ENCODE measurements at regions not wholly inside any gene's neighbourhood (a gene's known extent, or its start where the extent isn't known, plus 50 kb on each side); places are given as distances from the start of the nearest gene placed in this dataset.

- ChIA-PET CTCF (no interaction called here), POLR2A (no interaction called here)
- no peak for ATAC-seq
- H3K4me3 Mint-ChIP-seq = no peak overlapping the region
- intact Hi-C loops (cut with micrococcal nuclease) = no loop called here
- peaks cover 0 to 4% (median 0%) of the 10 kb centered on the region in 5 donors for H3K36me3 Mint-ChIP-seq
- Histone ChIP-seq H3K4me1 (ENCODE audit: control insufficient read depth in 2 of 2, insufficient read depth in 2 of 2, low read length in 2 of 2) (no peaks in the 10 kb centered on the region), H3K9me3 (ENCODE audit: control insufficient read depth in 2 of 3, low read length in 3 of 3) (no peaks in the 10 kb centered on the region), H3K27ac (ENCODE audit: low read depth, low read length) (no peak overlapping the region), H3K27me3 (ENCODE audit: control insufficient read depth in 2 of 2, insufficient read depth in 2 of 2, low read length in 2 of 2) (no peaks in the 10 kb centered on the region), H3K4me3 (ENCODE audit: low read length) (no peak overlapping the region), H3K36me3 (ENCODE audit: control insufficient read depth in 2 of 3, insufficient read depth in 3 of 3, low read length in 3 of 3) (no peaks in the 10 kb centered on the region)
- H3K27me3 Mint-ChIP-seq = no peaks in the 10 kb centered on the region
- peaks cover 2 to 29% (median 11%) of the 10 kb centered on the region in 11 donors for H3K9me3 Mint-ChIP-seq
- no peaks in the 10 kb centered on the region for H3K4me1 Mint-ChIP-seq
- no peak for DNase-seq
- H3K27ac Mint-ChIP-seq = no peak overlapping the region
These were observed 386.4 kb upstream of the STXBP6 start for GRCh38 chr14:25436288-25436875.

GRCh38 chr14:25431211-25432076, 381.5 kb upstream of the STXBP6 start:
- H3K36me3 ChIP-seq (ENCODE audit: control insufficient read depth in 2 of 3, insufficient read depth in 3 of 3, low read length in 3 of 3) = no peaks in the 10 kb centered on the region
- no peaks in the 10 kb centered on the region for H3K9me3 ChIP-seq (ENCODE audit: control insufficient read depth in 2 of 3, low read length in 3 of 3)
- no peak overlapping the region for H3K4me3 Mint-ChIP-seq
- DNase-seq = no peak
- ChIA-PET POLR2A (no interaction called here), CTCF (no interaction called here)
- H3K27ac Mint-ChIP-seq = no peak overlapping the region
- peaks cover 0 to 38% (median 9%) of the 10 kb centered on the region in 11 donors for H3K9me3 Mint-ChIP-seq
- intact Hi-C loops (cut with micrococcal nuclease) = no loop called here
- H3K4me1 ChIP-seq (ENCODE audit: control insufficient read depth in 2 of 2, insufficient read depth in 2 of 2, low read length in 2 of 2) = no peaks in the 10 kb centered on the region
- H3K27me3 Mint-ChIP-seq = no peaks in the 10 kb centered on the region
- H3K4me1 Mint-ChIP-seq = no peaks in the 10 kb centered on the region
- H3K4me3 ChIP-seq (ENCODE audit: low read length) = no peak overlapping the region
- no peak overlapping the region for H3K27ac ChIP-seq (ENCODE audit: low read depth, low read length)
- no peaks in the 10 kb centered on the region for H3K27me3 ChIP-seq (ENCODE audit: control insufficient read depth in 2 of 2, insufficient read depth in 2 of 2, low read length in 2 of 2)
- no peak for ATAC-seq
- peaks cover 0 to 4% (median 0%) of the 10 kb centered on the region in 5 donors for H3K36me3 Mint-ChIP-seq

DNA sequence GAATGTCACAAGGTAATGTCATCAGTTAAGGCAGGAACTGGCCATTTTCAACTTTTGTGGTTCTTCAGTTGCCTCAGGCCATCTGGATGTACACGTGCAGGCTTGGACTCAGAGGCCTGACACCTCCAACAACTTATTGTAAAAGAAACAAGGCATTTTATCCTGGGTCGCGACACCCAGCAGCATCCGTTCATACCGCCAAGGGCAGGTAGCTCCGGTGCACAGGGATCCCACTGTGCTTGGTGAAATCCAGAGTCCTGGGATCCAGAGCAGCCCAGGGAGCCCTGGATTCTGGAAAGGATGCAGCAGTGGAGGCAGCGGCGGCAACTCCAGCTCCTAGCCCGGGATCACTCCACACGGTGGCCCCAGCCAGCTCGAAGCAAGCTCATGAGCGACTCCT, 380.9 kb upstream of the STXBP6 start:
- H3K4me3 Mint-ChIP-seq = no peak overlapping the region
- H3K36me3 ChIP-seq (ENCODE audit: control insufficient read depth in 2 of 3, insufficient read depth in 3 of 3, low read length in 3 of 3) = no peaks in the 10 kb centered on the region
- peaks cover 0 to 4% (median 0%) of the 10 kb centered on the region in 5 donors for H3K36me3 Mint-ChIP-seq
- no peak overlapping the region for H3K4me3 ChIP-seq (ENCODE audit: low read length)
- H3K27me3 Mint-ChIP-seq = no peaks in the 10 kb centered on the region
- ChIA-PET POLR2A (no interaction called here), CTCF (no interaction called here)
- DNase-seq (no peak), ATAC-seq (no peak)
- H3K27me3 ChIP-seq (ENCODE audit: control insufficient read depth in 2 of 2, insufficient read depth in 2 of 2, low read length in 2 of 2) = no peaks in the 10 kb centered on the region
- intact Hi-C loops (cut with micrococcal nuclease) = no loop called here
- no peak overlapping the region for H3K27ac ChIP-seq (ENCODE audit: low read depth, low read length)
- no peaks in the 10 kb centered on the region for H3K9me3 ChIP-seq (ENCODE audit: control insufficient read depth in 2 of 3, low read length in 3 of 3)
- H3K27ac Mint-ChIP-seq = no peak overlapping the region
- H3K9me3 Mint-ChIP-seq = peaks cover 0 to 38% (median 9%) of the 10 kb centered on the region in 11 donors
- H3K4me1 ChIP-seq (ENCODE audit: control insufficient read depth in 2 of 2, insufficient read depth in 2 of 2, low read length in 2 of 2) = no peaks in the 10 kb centered on the region
- H3K4me1 Mint-ChIP-seq = no peaks in the 10 kb centered on the region

DNA sequence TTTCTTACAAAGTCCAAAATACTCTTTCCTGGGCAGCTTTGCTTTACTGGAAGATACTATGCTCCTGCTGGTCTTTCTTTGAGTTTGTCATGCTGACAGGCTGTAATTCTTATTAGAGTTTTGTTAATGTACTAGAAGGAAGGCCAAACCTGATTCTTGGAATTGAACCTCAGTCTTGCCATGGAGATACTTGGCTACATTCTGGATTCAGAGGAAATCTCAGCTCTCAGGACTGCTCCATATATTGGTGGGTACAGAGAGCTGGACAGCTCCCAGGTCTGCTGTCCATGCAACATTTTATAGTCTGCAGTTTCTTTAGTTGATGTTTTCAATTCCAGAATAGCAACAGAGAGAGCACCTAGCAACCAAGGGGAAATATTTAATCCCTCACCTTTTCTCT, 363.1 kb upstream of the STXBP6 start:
- ChIA-PET POLR2A (no interaction called here), CTCF (no interaction called here)
- H3K27ac ChIP-seq (ENCODE audit: low read depth, low read length) = no peak overlapping the region
- H3K4me1 ChIP-seq (ENCODE audit: control insufficient read depth in 2 of 2, insufficient read depth in 2 of 2, low read length in 2 of 2) = no peaks in the 10 kb centered on the region
- intact Hi-C loops (cut with micrococcal nuclease) = no loop called here
- H3K36me3 ChIP-seq (ENCODE audit: control insufficient read depth in 2 of 3, insufficient read depth in 3 of 3, low read length in 3 of 3) = no peaks in the 10 kb centered on the region
- no peak overlapping the region for H3K4me3 ChIP-seq (ENCODE audit: low read length)
- Mint-ChIP-seq H3K9me3 (peaks cover 0 to 7% (median 0%) of the 10 kb centered on the region in 11 donors), H3K4me3 (no peak overlapping the region), H3K27me3 (peaks cover 0 to 11% (median 3%) of the 10 kb centered on the region in 5 donors), H3K4me1 (no peaks in the 10 kb centered on the region), H3K27ac (no peak overlapping the region), H3K36me3 (no peaks in the 10 kb centered on the region)
- H3K27me3 ChIP-seq (ENCODE audit: control insufficient read depth in 2 of 2, insufficient read depth in 2 of 2, low read length in 2 of 2) = no peaks in the 10 kb centered on the region
- DNase-seq (no peak), ATAC-seq (no peak)
- no peaks in the 10 kb centered on the region for H3K9me3 ChIP-seq (ENCODE audit: control insufficient read depth in 2 of 3, low read length in 3 of 3)

DNA sequence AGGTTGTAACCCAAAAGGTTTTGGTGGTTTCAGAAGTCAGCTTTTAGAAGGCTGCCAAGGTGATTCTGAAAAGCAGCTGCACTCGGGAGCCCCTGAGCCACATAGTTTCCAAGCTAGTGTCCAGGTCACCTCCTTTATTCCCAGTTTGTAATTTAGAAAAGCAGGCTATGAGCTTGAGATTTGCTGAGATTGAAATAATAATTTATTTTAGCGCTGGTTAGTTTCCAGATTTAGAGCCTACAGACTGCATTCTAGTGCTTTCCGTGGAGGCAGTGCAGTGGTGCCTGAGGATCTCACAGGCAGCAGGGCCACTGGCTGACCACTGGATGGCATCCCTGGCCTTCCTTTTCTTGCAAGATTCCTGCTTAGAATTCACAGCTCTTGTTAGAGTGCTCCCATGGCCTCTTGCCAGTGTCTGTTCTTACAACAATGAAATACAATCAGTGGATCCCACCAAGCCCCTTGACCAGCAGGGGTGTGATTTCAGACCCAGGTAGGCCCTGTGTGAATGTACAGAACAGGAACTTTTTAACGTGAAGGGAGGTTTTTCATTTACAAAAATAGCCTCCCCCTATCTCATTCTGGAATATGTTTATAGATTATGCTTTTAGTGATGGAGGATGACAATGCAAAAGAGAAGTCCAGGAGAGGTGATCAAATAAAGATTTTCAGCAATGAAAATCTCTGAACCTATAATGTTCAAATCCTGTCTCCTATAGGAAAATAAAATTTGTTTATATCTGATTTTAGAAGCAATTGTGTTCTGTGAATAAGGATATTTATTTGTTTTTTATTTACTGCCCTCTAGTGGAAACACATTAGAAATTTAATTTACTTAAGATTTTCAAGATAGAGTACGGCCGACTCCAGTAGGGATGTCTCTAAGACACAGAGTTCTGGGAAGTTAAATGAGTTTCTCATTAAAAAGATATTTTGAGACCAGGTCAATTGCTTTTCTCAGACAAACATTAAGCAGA, 362.1 kb upstream of the STXBP6 start:
- Mint-ChIP-seq H3K9me3 (peaks cover 0 to 7% (median 0%) of the 10 kb centered on the region in 11 donors), H3K4me1 (peaks cover 0 to 5% (median 0%) of the 10 kb centered on the region in 7 donors), H3K4me3 (no peak overlapping the region), H3K36me3 (no peaks in the 10 kb centered on the region), H3K27me3 (peaks cover 0 to 16% (median 3%) of the 10 kb centered on the region in 5 donors), H3K27ac (no peak overlapping the region)
- DNase-seq = no peak
- Histone ChIP-seq H3K4me3 (ENCODE audit: low read length) (no peak overlapping the region), H3K9me3 (ENCODE audit: control insufficient read depth in 2 of 3, low read length in 3 of 3) (no peaks in the 10 kb centered on the region), H3K27me3 (ENCODE audit: control insufficient read depth in 2 of 2, insufficient read depth in 2 of 2, low read length in 2 of 2) (no peaks in the 10 kb centered on the region), H3K4me1 (ENCODE audit: control insufficient read depth in 2 of 2, insufficient read depth in 2 of 2, low read length in 2 of 2) (no peaks in the 10 kb centered on the region), H3K27ac (ENCODE audit: low read depth, low read length) (no peak overlapping the region), H3K36me3 (ENCODE audit: control insufficient read depth in 2 of 3, insufficient read depth in 3 of 3, low read length in 3 of 3) (no peaks in the 10 kb centered on the region)
- POLR2A ChIA-PET = no interaction called here
- CTCF ChIA-PET = interaction anchor here (0.7 kb wide), 1 partner anchor 9 kb away, joined by 3 read pairs; no protein-coding TSS in a partner anchor
- intact Hi-C loops (cut with micrococcal nuclease) = no loop called here
- ATAC-seq = no peak

DNA sequence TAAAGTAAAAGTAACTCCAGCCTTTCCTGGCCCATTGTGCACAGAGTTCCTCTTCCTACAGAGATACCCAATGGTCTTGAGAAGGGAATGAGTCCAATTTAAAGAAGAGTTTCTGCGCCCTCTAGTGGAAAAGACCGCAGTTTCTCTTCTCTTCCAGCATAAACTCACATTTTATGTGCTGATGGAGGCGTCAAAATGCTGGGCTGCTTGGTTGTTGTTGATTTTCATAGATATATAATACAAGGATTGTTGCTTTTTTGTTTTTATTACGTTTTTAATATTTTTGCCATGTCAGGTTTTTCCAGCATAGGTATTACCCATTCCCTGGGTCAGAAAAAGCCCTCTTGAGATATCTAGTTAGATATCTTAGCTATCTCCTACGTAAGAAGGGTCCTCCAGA, 356.9 kb upstream of the STXBP6 start:
- Mint-ChIP-seq H3K4me1 (peaks cover 0 to 5% (median 0%) of the 10 kb centered on the region in 7 donors), H3K36me3 (no peaks in the 10 kb centered on the region), H3K27me3 (peaks cover 0 to 16% (median 0%) of the 10 kb centered on the region in 5 donors), H3K4me3 (no peak overlapping the region), H3K9me3 (peaks cover 0 to 11% (median 2%) of the 10 kb centered on the region in 11 donors), H3K27ac (no peak overlapping the region)
- ChIA-PET CTCF (no interaction called here), POLR2A (no interaction called here)
- Histone ChIP-seq H3K36me3 (ENCODE audit: control insufficient read depth in 2 of 3, insufficient read depth in 3 of 3, low read length in 3 of 3) (no peaks in the 10 kb centered on the region), H3K27me3 (ENCODE audit: control insufficient read depth in 2 of 2, insufficient read depth in 2 of 2, low read length in 2 of 2) (no peaks in the 10 kb centered on the region), H3K27ac (ENCODE audit: low read depth, low read length) (no peak overlapping the region), H3K4me3 (ENCODE audit: low read length) (no peak overlapping the region), H3K9me3 (ENCODE audit: control insufficient read depth in 2 of 3, low read length in 3 of 3) (no peaks in the 10 kb centered on the region), H3K4me1 (ENCODE audit: control insufficient read depth in 2 of 2, insufficient read depth in 2 of 2, low read length in 2 of 2) (no peaks in the 10 kb centered on the region)
- ATAC-seq (no peak), DNase-seq (no peak)
- intact Hi-C loops (cut with micrococcal nuclease) = loop anchor here in 1 of 2 donors (10.0 kb wide), 1 partner anchor 692 kb away; no protein-coding TSS in a partner anchor

All from naive thymus-derived CD4-positive, alpha-beta T cell (primary cell).